Muscle of leg (tissue), 3 donors: ENCODE measurements at regions not wholly inside any gene's neighbourhood (a gene's known extent, or its start where the extent isn't known, plus 50 kb on each side); places are given as distances from the start of the nearest gene placed in this dataset.
"Not testable (repeated sequence)": the region's sequence is repeated elsewhere in the genome, so short reads cannot be mapped to it uniquely, and the experiment has no call there.

Experiments used
- DNase-seq: peaks from one replicate; pipeline ENCODE4 v3.0.0; 2013
- H3K27ac ChIP-seq: one replicate; pipeline ENCODE4 v1.5.1; 2013; ENCODE audit warnings: mild to moderate bottlenecking, low read length, control low read depth
- H3K27me3 ChIP-seq: one replicate; pipeline ENCODE4 v1.6.1; 2013; ENCODE audit warnings: low read length; ENCODE audit not compliant: control insufficient read depth, insufficient read depth
- H3K36me3 ChIP-seq: one replicate; pipeline ENCODE4 v1.6.1; 2013; ENCODE audit warnings: low read length; ENCODE audit not compliant: control insufficient read depth, insufficient read depth
- H3K4me1 ChIP-seq: one replicate; pipeline ENCODE4 v1.6.1; 2013; ENCODE audit warnings: low read length; ENCODE audit not compliant: control insufficient read depth, insufficient read depth
- H3K4me3 ChIP-seq: one replicate; pipeline ENCODE4 v1.5.1; 2013; ENCODE audit warnings: low read length, control low read depth
- H3K9me3 ChIP-seq: replicated peaks from 2 replicates; pipeline ENCODE4 v1.6.1; 2013; ENCODE audit warnings: low read depth, low read length; ENCODE audit not compliant: control insufficient read depth
- WGBS: methylation state at CpG from one replicate; pipeline ENCODE4 v1.1.5; 2013; ENCODE audit warnings: missing lambda C conversion rate; ENCODE audit not compliant: insufficient coverage; 5-methylcytosine and 5-hydroxymethylcytosine counted together

- DNase-seq, H3K4me1 ChIP-seq, H3K27ac ChIP-seq, H3K4me3 ChIP-seq, H3K36me3 ChIP-seq, H3K27me3 ChIP-seq: not testable (repeated sequence)
- WGBS = 88% methylated on average over 35 of the region's 37 CpGs
- H3K9me3 ChIP-seq = peaks cover 24% of the 10 kb centered on the region
Measured at GRCh38 chr15:22259151-22259750, 178.9 kb downstream of the OR4M2 start.

DNA sequence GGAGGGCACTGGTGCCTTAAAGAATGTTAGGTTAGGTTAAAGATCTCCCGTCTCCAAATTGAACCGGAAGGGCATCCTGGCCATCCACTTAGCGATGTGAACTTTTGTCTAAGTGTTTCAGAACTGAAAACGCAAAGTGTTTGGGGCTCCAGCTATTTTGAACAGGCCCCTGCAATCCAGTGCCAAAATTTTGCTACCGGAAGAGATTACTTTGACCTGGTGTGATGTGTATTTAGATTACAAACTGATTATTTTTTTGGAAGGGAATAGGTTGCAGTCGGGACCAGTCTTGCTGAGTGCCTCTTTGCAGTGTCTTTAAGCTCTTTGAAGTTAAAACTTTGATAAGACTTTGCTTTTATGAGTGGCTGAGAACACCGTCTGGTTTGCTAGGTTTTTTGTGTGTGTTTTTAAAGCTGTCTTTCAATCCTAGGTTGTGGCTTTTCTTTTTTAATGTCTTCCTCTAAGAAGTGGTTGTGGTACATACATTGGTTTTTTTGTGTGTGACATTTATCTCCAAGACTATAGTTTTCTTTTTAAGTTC, 179.6 kb downstream of the OR4M2 start:
- Histone ChIP-seq H3K4me3 (no peak overlapping the region), H3K36me3 (no peaks in the 10 kb centered on the region), H3K9me3 (peaks cover 20% of the 10 kb centered on the region), H3K4me1 (no peaks in the 10 kb centered on the region), H3K27me3 (no peaks in the 10 kb centered on the region), H3K27ac (no peak overlapping the region)
- 81% methylated on average over 6 of the region's 7 CpGs for WGBS
- no peak for DNase-seq

DNA sequence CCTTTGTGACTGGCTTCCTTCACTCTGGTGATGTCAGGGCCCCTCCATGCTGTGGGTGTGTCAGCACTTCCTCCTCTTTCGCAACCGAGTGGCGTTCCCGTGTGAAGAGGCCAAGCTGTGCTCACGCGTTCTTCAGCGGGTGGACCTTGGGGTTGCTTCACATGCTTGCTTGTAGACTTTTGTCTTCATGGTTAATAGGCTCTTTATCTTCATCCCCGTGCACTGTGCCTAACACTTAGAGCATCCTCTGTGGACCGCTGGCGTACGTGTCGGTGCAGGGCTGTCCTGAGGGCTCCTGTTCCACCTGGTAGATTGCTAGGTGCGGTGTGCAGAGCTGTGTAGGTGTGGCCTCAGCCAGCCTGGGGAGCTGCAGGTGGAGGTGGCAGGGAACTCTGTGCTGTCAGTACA, 182.3 kb downstream of the OR4M2 start:
- no peaks in the 10 kb centered on the region for H3K27me3 ChIP-seq
- H3K27ac ChIP-seq = no peak overlapping the region
- H3K36me3 ChIP-seq = no peaks in the 10 kb centered on the region
- peaks cover 19% of the 10 kb centered on the region for H3K9me3 ChIP-seq
- no peaks in the 10 kb centered on the region for H3K4me1 ChIP-seq
- DNase-seq = no peak
- 79% methylated on average over 13 of the region's 13 CpGs for WGBS
- no peak overlapping the region for H3K4me3 ChIP-seq

GRCh38 chr15:22263738-22264137, 183.4 kb downstream of the OR4M2 start:
- peaks cover 29% of the 10 kb centered on the region for H3K9me3 ChIP-seq
- 82% methylated on average over 5 of the region's 5 CpGs for WGBS
- H3K27me3 ChIP-seq = no peaks in the 10 kb centered on the region
- H3K27ac ChIP-seq = no peak overlapping the region
- no peak overlapping the region for H3K4me3 ChIP-seq
- H3K36me3 ChIP-seq = no peaks in the 10 kb centered on the region
- H3K4me1 ChIP-seq = no peaks in the 10 kb centered on the region
- no peak for DNase-seq

- peaks cover 35% of the 10 kb centered on the region for H3K9me3 ChIP-seq
- not testable (repeated sequence) for H3K4me3 ChIP-seq, H3K27me3 ChIP-seq, H3K4me1 ChIP-seq, H3K36me3 ChIP-seq, DNase-seq, H3K27ac ChIP-seq
- WGBS = 100% methylated on average over 1 of the region's 3 CpGs
Measured at GRCh38 chr15:22264272-22264671, 183.9 kb downstream of the OR4M2 start.

DNA sequence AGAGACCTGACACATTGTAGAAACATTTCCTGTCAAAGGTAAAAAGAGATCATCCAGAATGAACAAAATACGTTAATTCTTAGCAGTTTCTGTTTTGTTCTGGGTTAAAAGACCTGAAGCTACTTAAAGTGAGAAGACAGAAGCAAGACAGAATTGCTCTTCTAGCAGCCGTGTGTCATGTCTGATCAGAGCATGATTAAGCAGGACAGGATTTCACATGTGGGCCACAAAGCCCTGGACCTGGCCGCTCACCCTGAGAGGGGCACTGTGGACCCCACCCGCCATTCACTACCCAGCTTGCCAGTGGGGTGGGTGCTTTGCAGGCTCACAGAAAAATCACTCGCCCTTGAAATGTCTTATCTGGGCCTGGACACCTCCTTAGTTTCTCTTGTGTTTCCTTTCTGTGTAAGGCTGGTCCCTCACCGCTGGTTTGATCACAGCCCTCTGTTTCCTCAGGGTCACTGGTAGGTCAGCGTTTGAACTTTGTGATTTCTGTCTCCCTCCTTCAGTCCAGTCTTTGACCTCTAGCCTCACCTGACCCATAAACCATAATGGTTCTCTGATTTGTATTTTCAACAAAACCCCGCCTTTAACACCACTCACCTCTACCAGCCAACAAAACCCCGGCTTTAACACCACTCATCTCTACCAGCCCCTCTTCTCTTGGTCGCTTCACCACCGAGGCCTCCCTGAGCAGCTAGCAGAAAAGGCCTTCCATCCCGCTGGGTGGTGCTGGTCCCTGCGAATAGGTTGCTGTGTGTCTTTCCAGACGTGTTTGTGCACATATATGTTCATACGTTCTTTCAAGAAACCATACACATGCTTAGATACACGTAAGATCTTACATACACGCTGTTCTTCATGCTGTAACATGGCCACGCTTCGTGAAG, 185.0 kb downstream of the OR4M2 start:
- no peak overlapping the region for H3K4me3 ChIP-seq
- no peak overlapping the region for H3K27ac ChIP-seq
- no peaks in the 10 kb centered on the region for H3K27me3 ChIP-seq
- DNase-seq = no peak
- peaks cover 39% of the 10 kb centered on the region for H3K9me3 ChIP-seq
- WGBS = 79% methylated on average over 19 of the region's 19 CpGs
- H3K4me1 ChIP-seq = no peaks in the 10 kb centered on the region
- no peaks in the 10 kb centered on the region for H3K36me3 ChIP-seq

GRCh38 chr15:22265970-22266369, 185.6 kb downstream of the OR4M2 start:
- H3K27me3 ChIP-seq = no peaks in the 10 kb centered on the region
- no peak overlapping the region for H3K27ac ChIP-seq
- no peak overlapping the region for H3K4me3 ChIP-seq
- H3K4me1 ChIP-seq = no peaks in the 10 kb centered on the region
- peaks cover 39% of the 10 kb centered on the region for H3K9me3 ChIP-seq
- H3K36me3 ChIP-seq = no peaks in the 10 kb centered on the region
- no peak for DNase-seq
- WGBS = 50% methylated on average over 2 of the region's 2 CpGs

DNA sequence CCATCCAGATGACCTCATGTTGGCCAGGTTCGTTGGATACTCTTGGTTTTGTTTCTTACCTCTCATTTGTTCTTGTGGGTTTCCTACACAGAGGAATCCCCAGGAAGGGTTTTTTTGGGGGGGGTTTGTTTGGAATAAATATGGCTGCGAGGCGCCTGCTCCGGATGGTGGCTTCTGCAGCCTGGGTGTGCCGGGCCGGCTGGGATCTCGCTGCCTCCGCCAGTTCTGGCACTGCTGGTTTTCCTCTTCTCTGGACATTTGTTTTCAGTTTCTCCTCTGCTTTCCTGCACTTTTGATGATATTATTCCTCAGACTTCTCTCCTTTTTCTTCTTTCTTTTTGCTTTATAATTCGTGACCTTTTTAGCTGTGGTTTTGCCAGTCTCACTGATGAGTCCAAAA, 187.4 kb downstream of the OR4M2 start:
- DNase-seq = no peak
- Histone ChIP-seq H3K27me3 (no peaks in the 10 kb centered on the region), H3K9me3 (peaks cover 34% of the 10 kb centered on the region)

GRCh38 chr15:22268201-22268600, 187.9 kb downstream of the OR4M2 start:
- H3K9me3 ChIP-seq = peaks cover 34% of the 10 kb centered on the region
- not testable (repeated sequence) for H3K27ac ChIP-seq, DNase-seq, H3K27me3 ChIP-seq, H3K36me3 ChIP-seq, H3K4me3 ChIP-seq, H3K4me1 ChIP-seq
- 70% methylated on average over 5 of the region's 5 CpGs for WGBS

More for the DNA sequence above, 187.4 kb downstream of the OR4M2 start:
- no peak overlapping the region for H3K4me3 ChIP-seq
- no peaks in the 10 kb centered on the region for H3K36me3 ChIP-seq
- WGBS = 79% methylated on average over 7 of the region's 9 CpGs
- H3K27ac ChIP-seq = no peak overlapping the region
- H3K4me1 ChIP-seq = no peaks in the 10 kb centered on the region

- not testable (repeated sequence) for H3K27me3 ChIP-seq, H3K4me3 ChIP-seq, H3K27ac ChIP-seq, DNase-seq, H3K36me3 ChIP-seq, H3K4me1 ChIP-seq
- H3K9me3 ChIP-seq = peaks cover 34% of the 10 kb centered on the region
- WGBS = 57% methylated on average over 6 of the region's 6 CpGs
Measured at GRCh38 chr15:22268654-22269053, 188.3 kb downstream of the OR4M2 start.
